ENCODE measurements at regions not wholly inside any gene's neighbourhood (a gene's known extent, or its start where the extent isn't known, plus 50 kb on each side); places are given as distances from the start of the nearest gene placed in this dataset.

DNA sequence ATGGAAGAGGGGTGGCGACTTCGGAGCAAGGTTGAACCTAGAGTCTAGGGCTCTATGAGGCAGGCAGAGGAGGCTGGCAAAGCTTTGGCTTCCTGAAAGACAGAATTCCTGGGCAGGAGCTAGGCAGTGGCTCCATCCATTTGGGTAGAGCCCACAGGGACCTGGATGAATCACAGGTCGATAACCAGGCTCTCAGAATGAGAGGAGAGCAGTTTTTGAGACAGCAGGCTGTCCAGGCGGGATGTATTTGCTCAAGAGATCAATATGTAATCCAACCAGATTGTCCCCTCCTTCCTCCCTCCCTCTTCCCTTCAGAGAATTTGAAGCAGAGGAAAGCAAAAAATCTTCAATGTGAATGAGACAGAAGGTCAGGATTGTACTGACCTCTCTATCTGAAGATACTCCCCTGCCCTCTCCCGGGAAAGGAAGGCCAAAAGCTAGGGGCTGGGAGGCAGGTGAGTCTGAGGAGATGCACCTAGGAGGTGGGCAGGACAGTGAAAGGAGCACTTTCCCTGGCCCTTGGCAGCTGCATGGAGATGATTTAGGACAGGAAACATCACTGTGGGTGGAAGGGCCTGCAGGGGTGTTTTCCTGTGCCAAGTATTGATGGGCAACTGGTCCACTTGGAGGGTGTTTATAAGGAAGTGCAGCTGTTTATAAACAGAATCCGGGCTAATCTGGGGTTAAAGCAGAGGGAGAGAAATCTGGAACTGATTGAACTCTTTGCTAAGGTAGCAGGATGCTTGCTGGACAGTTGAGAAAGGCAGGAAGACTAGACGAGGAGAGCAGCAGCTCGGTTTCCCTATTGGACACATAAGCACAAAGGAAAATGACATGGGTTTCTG, 212.4 kb upstream of the LRFN2 start:
- H3K27me3 ChIP-seq (ENCODE audit: control insufficient read depth, extremely low read depth, insufficient read depth, low read length), result no peaks in the 10 kb centered on the region
- no peak overlapping the region for H3K4me3 ChIP-seq (ENCODE audit: control insufficient read depth in 2 of 3, extremely low read depth in 1 of 3, insufficient read depth in 2 of 3, low read depth in 1 of 3, low read length in 3 of 3)
- no peak overlapping the region for H3K4me2 ChIP-seq (ENCODE audit: control insufficient read depth, extremely low read depth, insufficient read depth, low read depth, low read length)
- no peak overlapping the region for H3K27ac ChIP-seq (ENCODE audit: control insufficient read depth, insufficient read depth, low read length)
- dilution Hi-C loops (cut with MboI; ENCODE audit: extremely low pct_ligation_motif_present, low sequenced_read_pairs), result no loop called here
- no peaks in the 10 kb centered on the region for H3K9me3 ChIP-seq (ENCODE audit: control insufficient read depth, low read depth, low read length)
- FAIRE-seq, result no peak
- no peaks in the 10 kb centered on the region for H3K9me1 ChIP-seq (ENCODE audit: control insufficient read depth, extremely low read depth, insufficient read depth, low read length)
- no peaks in the 10 kb centered on the region for H3K36me3 ChIP-seq (ENCODE audit: control insufficient read depth in 2 of 2, extremely low read depth in 1 of 2, insufficient read depth in 2 of 2, low read length in 2 of 2)
- H4K20me1 ChIP-seq (ENCODE audit: control insufficient read depth, extremely low read depth, insufficient read depth, low read length), result no peaks in the 10 kb centered on the region
- H3K9ac ChIP-seq (ENCODE audit: control insufficient read depth, extremely low read depth, insufficient read depth, low read length), result no peak overlapping the region
- H2AFZ ChIP-seq (ENCODE audit: control insufficient read depth, low read length), result no peak overlapping the region
- DNase-seq (ENCODE audit: low read depth, low spot score), result no peak
- H3K79me2 ChIP-seq (ENCODE audit: control insufficient read depth, insufficient read depth, low read length), result no peaks in the 10 kb centered on the region
- TF ChIP-seq, protein P1, sequence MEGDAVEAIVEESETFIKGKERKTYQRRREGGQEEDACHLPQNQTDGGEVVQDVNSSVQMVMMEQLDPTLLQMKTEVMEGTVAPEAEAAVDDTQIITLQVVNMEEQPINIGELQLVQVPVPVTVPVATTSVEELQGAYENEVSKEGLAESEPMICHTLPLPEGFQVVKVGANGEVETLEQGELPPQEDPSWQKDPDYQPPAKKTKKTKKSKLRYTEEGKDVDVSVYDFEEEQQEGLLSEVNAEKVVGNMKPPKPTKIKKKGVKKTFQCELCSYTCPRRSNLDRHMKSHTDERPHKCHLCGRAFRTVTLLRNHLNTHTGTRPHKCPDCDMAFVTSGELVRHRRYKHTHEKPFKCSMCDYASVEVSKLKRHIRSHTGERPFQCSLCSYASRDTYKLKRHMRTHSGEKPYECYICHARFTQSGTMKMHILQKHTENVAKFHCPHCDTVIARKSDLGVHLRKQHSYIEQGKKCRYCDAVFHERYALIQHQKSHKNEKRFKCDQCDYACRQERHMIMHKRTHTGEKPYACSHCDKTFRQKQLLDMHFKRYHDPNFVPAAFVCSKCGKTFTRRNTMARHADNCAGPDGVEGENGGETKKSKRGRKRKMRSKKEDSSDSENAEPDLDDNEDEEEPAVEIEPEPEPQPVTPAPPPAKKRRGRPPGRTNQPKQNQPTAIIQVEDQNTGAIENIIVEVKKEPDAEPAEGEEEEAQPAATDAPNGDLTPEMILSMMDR (optimal IDR thresholded peaks at IDR 0.05 in 1 of 3, IDR thresholded peaks at IDR 0.05 in 1 of 3, conservative IDR thresholded peaks at IDR 0.05 in 1 of 3; ENCODE audit: extremely low read depth in 1 of 3, insufficient read depth in 2 of 3, low read length in 3 of 3), result no peak
- no peak for TF ChIP-seq EZH2 (IDR thresholded peaks at IDR 0.05; ENCODE audit: low read length)
- H3K4me1 ChIP-seq (ENCODE audit: control insufficient read depth, extremely low read depth, insufficient read depth, low read length), result no peaks in the 10 kb centered on the region

DNA sequence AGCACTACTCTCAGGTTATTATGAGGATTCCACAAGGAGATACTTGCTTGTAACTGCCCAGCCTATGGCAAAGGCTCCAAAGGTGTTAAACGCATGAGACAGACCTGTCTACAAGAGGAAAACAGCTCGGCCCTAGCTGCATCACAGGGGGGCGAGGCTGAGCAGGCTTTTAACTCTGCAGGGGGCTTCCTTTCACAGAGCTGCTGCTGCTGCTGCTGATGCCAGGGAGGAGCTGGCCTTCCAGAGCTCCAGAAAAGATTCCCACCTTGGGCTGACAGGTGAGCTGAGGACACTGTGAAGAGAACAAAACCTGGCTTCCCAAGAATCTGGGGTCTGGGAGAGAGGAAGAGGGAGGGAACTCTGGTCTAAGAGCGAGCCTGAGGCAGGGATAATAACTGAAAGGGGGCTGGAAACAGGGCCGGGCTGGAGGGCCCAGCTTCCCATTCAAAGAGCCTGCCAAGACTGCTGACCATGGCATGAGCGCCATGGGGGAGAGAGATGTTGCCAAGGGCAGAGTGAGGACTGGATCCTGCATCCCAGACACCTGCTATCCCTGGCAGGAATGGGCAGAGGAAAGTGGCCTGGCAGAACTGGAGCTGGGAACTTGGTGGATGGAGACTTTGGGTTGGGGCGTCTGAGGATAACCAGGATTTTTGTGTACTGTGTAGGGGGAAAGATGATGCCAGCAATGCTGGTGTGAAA, 211.1 kb upstream of the LRFN2 start:
- no peak overlapping the region for H3K4me2 ChIP-seq (ENCODE audit: control insufficient read depth, extremely low read depth, insufficient read depth, low read depth, low read length)
- FAIRE-seq (no peak), DNase-seq (ENCODE audit: low read depth, low spot score) (no peak)
- no peaks in the 10 kb centered on the region for H3K9me1 ChIP-seq (ENCODE audit: control insufficient read depth, extremely low read depth, insufficient read depth, low read length)
- TF ChIP-seq, protein P1 (optimal IDR thresholded peaks at IDR 0.05 in 1 of 3, IDR thresholded peaks at IDR 0.05 in 1 of 3, conservative IDR thresholded peaks at IDR 0.05 in 1 of 3; ENCODE audit: extremely low read depth in 1 of 3, insufficient read depth in 2 of 3, low read length in 3 of 3), result no peak
- no peak for TF ChIP-seq EZH2 (IDR thresholded peaks at IDR 0.05; ENCODE audit: low read length)
- H3K36me3 ChIP-seq (ENCODE audit: control insufficient read depth in 2 of 2, extremely low read depth in 1 of 2, insufficient read depth in 2 of 2, low read length in 2 of 2), result no peaks in the 10 kb centered on the region
- dilution Hi-C loops (cut with MboI; ENCODE audit: extremely low pct_ligation_motif_present, low sequenced_read_pairs), result no loop called here
- no peaks in the 10 kb centered on the region for H3K9me3 ChIP-seq (ENCODE audit: control insufficient read depth, low read depth, low read length)
- no peak overlapping the region for H3K9ac ChIP-seq (ENCODE audit: control insufficient read depth, extremely low read depth, insufficient read depth, low read length)
- H3K27me3 ChIP-seq (ENCODE audit: control insufficient read depth, extremely low read depth, insufficient read depth, low read length), result no peaks in the 10 kb centered on the region
- H3K4me3 ChIP-seq (ENCODE audit: control insufficient read depth in 2 of 3, extremely low read depth in 1 of 3, insufficient read depth in 2 of 3, low read depth in 1 of 3, low read length in 3 of 3), result no peak overlapping the region
- H4K20me1 ChIP-seq (ENCODE audit: control insufficient read depth, extremely low read depth, insufficient read depth, low read length), result no peaks in the 10 kb centered on the region
- no peak overlapping the region for H3K27ac ChIP-seq (ENCODE audit: control insufficient read depth, insufficient read depth, low read length)
- H3K4me1 ChIP-seq (ENCODE audit: control insufficient read depth, extremely low read depth, insufficient read depth, low read length), result no peaks in the 10 kb centered on the region
- no peak overlapping the region for H2AFZ ChIP-seq (ENCODE audit: control insufficient read depth, low read length)
- H3K79me2 ChIP-seq (ENCODE audit: control insufficient read depth, insufficient read depth, low read length), result no peaks in the 10 kb centered on the region
